ENCODE measurements at regions not wholly inside any gene's neighbourhood (a gene's known extent, or its start where the extent isn't known, plus 50 kb on each side); places are given as distances from the start of the nearest gene placed in this dataset.

- Mint-ChIP-seq H3K36me3 (ENCODE audit: low read depth) (no peaks in the 10 kb centered on the region), H3K4me3 (no peak overlapping the region), H3K4me1 (ENCODE audit: low read depth) (no peaks in the 10 kb centered on the region), H3K27ac (no peak overlapping the region), H3K27me3 (ENCODE audit: low read depth) (no peaks in the 10 kb centered on the region), H3K9me3 (no peaks in the 10 kb centered on the region)
These were observed 362.9 kb downstream of the ZEB2 start for GRCh38 chr2:144156736-144157640.

GRCh38 chr2:144154205-144154604, 365.7 kb downstream of the ZEB2 start:
- Mint-ChIP-seq H3K4me1 (ENCODE audit: low read depth) (no peaks in the 10 kb centered on the region), H3K9me3 (no peaks in the 10 kb centered on the region), H3K4me3 (no peak overlapping the region), H3K36me3 (ENCODE audit: low read depth) (no peaks in the 10 kb centered on the region), H3K27ac (no peak overlapping the region), H3K27me3 (ENCODE audit: low read depth) (no peaks in the 10 kb centered on the region)

GRCh38 chr2:144152817-144153271, 367.1 kb downstream of the ZEB2 start:
- Mint-ChIP-seq H3K4me3 (no peak overlapping the region), H3K27me3 (ENCODE audit: low read depth) (no peaks in the 10 kb centered on the region), H3K36me3 (ENCODE audit: low read depth) (no peaks in the 10 kb centered on the region), H3K9me3 (no peaks in the 10 kb centered on the region), H3K27ac (no peak overlapping the region), H3K4me1 (ENCODE audit: low read depth) (no peaks in the 10 kb centered on the region)

GRCh38 chr2:144151851-144152250, 368.1 kb downstream of the ZEB2 start:
- no peaks in the 10 kb centered on the region for H3K4me1 Mint-ChIP-seq (ENCODE audit: low read depth)

GRCh38 chr2:144151405-144151804, 368.5 kb downstream of the ZEB2 start:
- H3K36me3 Mint-ChIP-seq (ENCODE audit: low read depth), result no peaks in the 10 kb centered on the region
- H3K4me3 Mint-ChIP-seq, result no peak overlapping the region
- H3K27ac Mint-ChIP-seq, result no peak overlapping the region
- no peaks in the 10 kb centered on the region for H3K4me1 Mint-ChIP-seq (ENCODE audit: low read depth)
- H3K27me3 Mint-ChIP-seq (ENCODE audit: low read depth), result no peaks in the 10 kb centered on the region
- H3K9me3 Mint-ChIP-seq, result no peaks in the 10 kb centered on the region

More at GRCh38 chr2:144151851-144152250, 368.1 kb downstream of the ZEB2 start:
- Mint-ChIP-seq H3K36me3 (ENCODE audit: low read depth) (no peaks in the 10 kb centered on the region), H3K4me3 (no peak overlapping the region), H3K27me3 (ENCODE audit: low read depth) (no peaks in the 10 kb centered on the region), H3K27ac (no peak overlapping the region), H3K9me3 (no peaks in the 10 kb centered on the region)

GRCh38 chr2:144147356-144147755, 372.6 kb downstream of the ZEB2 start:
- no peaks in the 10 kb centered on the region for H3K27me3 Mint-ChIP-seq (ENCODE audit: low read depth)
- no peak overlapping the region for H3K4me3 Mint-ChIP-seq
- H3K36me3 Mint-ChIP-seq (ENCODE audit: low read depth), result peaks cover 7% of the 10 kb centered on the region
- no peak overlapping the region for H3K27ac Mint-ChIP-seq
- no peaks in the 10 kb centered on the region for H3K9me3 Mint-ChIP-seq
- H3K4me1 Mint-ChIP-seq (ENCODE audit: low read depth), result no peaks in the 10 kb centered on the region

- H3K27ac Mint-ChIP-seq, result no peak overlapping the region
- no peaks in the 10 kb centered on the region for H3K9me3 Mint-ChIP-seq
- no peak overlapping the region for H3K4me3 Mint-ChIP-seq
- no peaks in the 10 kb centered on the region for H3K27me3 Mint-ChIP-seq (ENCODE audit: low read depth)
- H3K4me1 Mint-ChIP-seq (ENCODE audit: low read depth), result no peaks in the 10 kb centered on the region
- peaks cover 7% of the 10 kb centered on the region for H3K36me3 Mint-ChIP-seq (ENCODE audit: low read depth)
These were observed 373.0 kb downstream of the ZEB2 start for GRCh38 chr2:144146876-144147275.

- H3K27me3 Mint-ChIP-seq (ENCODE audit: low read depth), result no peaks in the 10 kb centered on the region
- H3K4me3 Mint-ChIP-seq, result no peak overlapping the region
- peaks cover 7% of the 10 kb centered on the region for H3K36me3 Mint-ChIP-seq (ENCODE audit: low read depth)
- H3K4me1 Mint-ChIP-seq (ENCODE audit: low read depth), result no peaks in the 10 kb centered on the region
- no peak overlapping the region for H3K27ac Mint-ChIP-seq
- no peaks in the 10 kb centered on the region for H3K9me3 Mint-ChIP-seq
These were observed 373.8 kb downstream of the ZEB2 start for GRCh38 chr2:144146076-144146475.

- Mint-ChIP-seq H3K4me1 (ENCODE audit: low read depth) (no peaks in the 10 kb centered on the region), H3K36me3 (ENCODE audit: low read depth) (peaks cover 7% of the 10 kb centered on the region), H3K9me3 (no peaks in the 10 kb centered on the region), H3K27me3 (ENCODE audit: low read depth) (no peaks in the 10 kb centered on the region), H3K4me3 (no peak overlapping the region), H3K27ac (no peak overlapping the region)
These were observed 376.4 kb downstream of the ZEB2 start for GRCh38 chr2:144143294-144144151.

GRCh38 chr2:144140891-144141290, 379.0 kb downstream of the ZEB2 start:
- Mint-ChIP-seq H3K27me3 (ENCODE audit: low read depth) (no peaks in the 10 kb centered on the region), H3K9me3 (no peaks in the 10 kb centered on the region), H3K27ac (no peak overlapping the region), H3K4me3 (no peak overlapping the region), H3K4me1 (ENCODE audit: low read depth) (no peaks in the 10 kb centered on the region), H3K36me3 (ENCODE audit: low read depth) (peaks cover 7% of the 10 kb centered on the region)

- peaks cover 2% of the 10 kb centered on the region for H3K36me3 Mint-ChIP-seq (ENCODE audit: low read depth)
- no peaks in the 10 kb centered on the region for H3K27me3 Mint-ChIP-seq (ENCODE audit: low read depth)
- H3K9me3 Mint-ChIP-seq, result no peaks in the 10 kb centered on the region
- no peaks in the 10 kb centered on the region for H3K4me1 Mint-ChIP-seq (ENCODE audit: low read depth)
- H3K4me3 Mint-ChIP-seq, result no peak overlapping the region
- no peak overlapping the region for H3K27ac Mint-ChIP-seq
These were observed 382.1 kb downstream of the ZEB2 start for GRCh38 chr2:144137705-144138428.

- H3K9me3 Mint-ChIP-seq, result no peaks in the 10 kb centered on the region
- peaks cover 2% of the 10 kb centered on the region for H3K36me3 Mint-ChIP-seq (ENCODE audit: low read depth)
- H3K4me1 Mint-ChIP-seq (ENCODE audit: low read depth), result no peaks in the 10 kb centered on the region
- no peak overlapping the region for H3K27ac Mint-ChIP-seq
- H3K27me3 Mint-ChIP-seq (ENCODE audit: low read depth), result no peaks in the 10 kb centered on the region
- H3K4me3 Mint-ChIP-seq, result no peak overlapping the region
These were observed 382.6 kb downstream of the ZEB2 start for GRCh38 chr2:144137272-144137671.

GRCh38 chr2:144136297-144137010, 383.5 kb downstream of the ZEB2 start:
- Mint-ChIP-seq H3K4me1 (ENCODE audit: low read depth) (no peaks in the 10 kb centered on the region), H3K9me3 (no peaks in the 10 kb centered on the region), H3K4me3 (no peak overlapping the region), H3K27ac (no peak overlapping the region), H3K27me3 (ENCODE audit: low read depth) (no peaks in the 10 kb centered on the region), H3K36me3 (ENCODE audit: low read depth) (peaks cover 2% of the 10 kb centered on the region)

All from T-helper 1 cell treated with Interleukin-12 subunit alpha and Interleukin-12 subunit beta and Interleukin-4 antibody, amounts not matched to agents 30 μg/mL and 1 μg/mL, for 36 hours (primary cell).